ENCODE measurements at regions not wholly inside any gene's neighbourhood (a gene's known extent, or its start where the extent isn't known, plus 50 kb on each side); places are given as distances from the start of the nearest gene placed in this dataset.
"Not testable (repeated sequence)": the region's sequence is repeated elsewhere in the genome, so short reads cannot be mapped to it uniquely, and the experiment has no call there.

GRCh38 chrX:110965409-110966090 lies 130.4 kb upstream of the PAK3 start:
- peak; percentile 8 for DNase-seq (ENCODE audit: low read depth)

- peak; percentile 78 for DNase-seq (ENCODE audit: low read depth)
These were observed 131.2 kb upstream of the PAK3 start for GRCh38 chrX:110964786-110965185.

- DNase-seq (ENCODE audit: low read depth) = no peak
These were observed 133.5 kb upstream of the PAK3 start for GRCh38 chrX:110962451-110962850.

- no peak for DNase-seq (ENCODE audit: low read depth)
These were observed 140.3 kb upstream of the PAK3 start for GRCh38 chrX:110955706-110956105.

- no peak for DNase-seq (ENCODE audit: low read depth)
These were observed 141.4 kb upstream of the PAK3 start for GRCh38 chrX:110954428-110955100.

- no peak for DNase-seq (ENCODE audit: low read depth)
These were observed 144.3 kb upstream of the PAK3 start for GRCh38 chrX:110951472-110952269.

GRCh38 chrX:110944751-110945675 lies 149.4 kb upstream of the CHRDL1 start:
- no peak for DNase-seq (ENCODE audit: low read depth)

- DNase-seq (ENCODE audit: low read depth) = no peak
These were observed 148.7 kb upstream of the CHRDL1 start for GRCh38 chrX:110944311-110944750.

GRCh38 chrX:110941906-110942305 lies 146.3 kb upstream of the CHRDL1 start:
- DNase-seq (ENCODE audit: low read depth) = no peak

- DNase-seq (ENCODE audit: low read depth) = no peak
These were observed 143.5 kb upstream of the CHRDL1 start for GRCh38 chrX:110938977-110939732.

- DNase-seq (ENCODE audit: low read depth) = no peak
These were observed 129.3 kb upstream of the CHRDL1 start for GRCh38 chrX:110924871-110925270.

- DNase-seq (ENCODE audit: low read depth) = no peak
These were observed 125.4 kb upstream of the CHRDL1 start for GRCh38 chrX:110920991-110921390.

- DNase-seq (ENCODE audit: low read depth) = no peak
These were observed 120.0 kb upstream of the CHRDL1 start for GRCh38 chrX:110915570-110915969.

GRCh38 chrX:110915111-110915510 lies 119.5 kb upstream of the CHRDL1 start:
- DNase-seq (ENCODE audit: low read depth) = no peak

- no peak for DNase-seq (ENCODE audit: low read depth)
These were observed 118.7 kb upstream of the CHRDL1 start for GRCh38 chrX:110914281-110914680.

GRCh38 chrX:110904747-110905146 lies 109.1 kb upstream of the CHRDL1 start:
- not testable (repeated sequence) for DNase-seq (ENCODE audit: low read depth)

GRCh38 chrX:110881971-110882370 lies 86.4 kb upstream of the CHRDL1 start:
- no peak for DNase-seq (ENCODE audit: low read depth)

GRCh38 chrX:110877326-110877725 lies 81.7 kb upstream of the CHRDL1 start:
- no peak for DNase-seq (ENCODE audit: low read depth)

GRCh38 chrX:110871839-110872238 lies 76.2 kb upstream of the CHRDL1 start:
- DNase-seq (ENCODE audit: low read depth) = no peak

- DNase-seq (ENCODE audit: low read depth) = no peak
These were observed 70.8 kb upstream of the CHRDL1 start for GRCh38 chrX:110866421-110866820.
